OCI-LY3 (cell line): ENCODE measurements at regions not wholly inside any gene's neighbourhood (a gene's known extent, or its start where the extent isn't known, plus 50 kb on each side); places are given as distances from the start of the nearest gene placed in this dataset.

ENCODE experiments used
- CTCF ChIP-seq: fragments of 200-600, 300-600 bp; sonication (generic); IDR thresholded peaks from 2 replicates; pipeline ENCODE4 v1.5.1; 2014; ENCODE audit warnings: antibody characterized with exemption, low read length, low read depth
- EZH2phosphoT487 ChIP-seq: fragments of 200-600 bp; shearing (Covaris generic); IDR thresholded peaks from 2 replicates; pipeline ENCODE4 v1.6.1; 2018; ENCODE audit warnings: antibody characterized with exemption, mixed run types, low read depth

GRCh38 chr18:41244591-41245037 is 710.4 kb upstream of the PIK3C3 start:
- TF ChIP-seq CTCF = no peak
- no peak for TF ChIP-seq EZH2phosphoT487
